NCI-H2081 (cell line): ENCODE measurements at regions not wholly inside any gene's neighbourhood (a gene's known extent, or its start where the extent isn't known, plus 50 kb on each side); places are given as distances from the start of the nearest gene placed in this dataset.
"Not testable (repeated sequence)": the region's sequence is repeated elsewhere in the genome, so short reads cannot be mapped to it uniquely, and the experiment has no call there.

Experiments
- DNase-seq, 2 experiments: peaks; one replicate each; lab custom pipeline; 2025; lab: John Stamatoyannopoulos, UW

GRCh38 chr5:18799482-18800128 is 1165.3 kb downstream of the TAF11L14 start:
- no peak for DNase-seq

DNA sequence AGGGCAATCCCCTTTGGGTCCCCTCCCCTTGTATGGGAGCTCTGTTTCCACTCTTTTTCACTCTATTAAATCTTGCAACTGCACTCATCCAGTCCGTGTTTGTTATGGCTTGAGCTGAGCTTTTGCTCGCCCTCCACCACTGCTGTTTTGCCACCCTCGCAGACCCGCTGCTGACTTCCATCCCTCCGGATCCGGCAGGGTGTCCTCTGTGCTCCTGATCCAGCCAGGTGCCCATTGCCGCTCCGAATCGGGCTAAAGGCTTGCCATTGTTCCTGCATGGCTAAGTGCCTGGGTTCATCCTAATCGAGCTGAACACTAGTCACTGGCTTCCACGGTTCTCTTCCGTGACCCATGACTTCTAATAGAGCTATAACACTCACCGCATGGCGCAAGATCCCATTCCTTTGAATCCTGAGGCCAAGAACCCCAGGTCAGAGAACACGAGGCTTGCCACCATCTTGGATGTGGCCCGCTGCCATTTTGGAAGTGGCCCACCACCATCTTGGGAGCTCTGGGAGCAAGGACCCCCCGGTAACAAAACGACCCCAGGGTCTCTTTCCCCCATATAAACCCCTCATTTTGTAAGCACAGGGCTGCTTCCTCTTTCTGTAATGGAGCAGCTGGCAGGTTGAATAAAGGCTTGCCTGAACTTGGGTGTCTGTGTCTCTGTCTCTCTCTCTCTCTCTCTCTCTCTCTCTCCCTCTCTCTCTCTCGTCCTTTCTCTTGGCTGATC is 1166.2 kb downstream of the TAF11L14 start:
- DNase-seq = no peak

DNA sequence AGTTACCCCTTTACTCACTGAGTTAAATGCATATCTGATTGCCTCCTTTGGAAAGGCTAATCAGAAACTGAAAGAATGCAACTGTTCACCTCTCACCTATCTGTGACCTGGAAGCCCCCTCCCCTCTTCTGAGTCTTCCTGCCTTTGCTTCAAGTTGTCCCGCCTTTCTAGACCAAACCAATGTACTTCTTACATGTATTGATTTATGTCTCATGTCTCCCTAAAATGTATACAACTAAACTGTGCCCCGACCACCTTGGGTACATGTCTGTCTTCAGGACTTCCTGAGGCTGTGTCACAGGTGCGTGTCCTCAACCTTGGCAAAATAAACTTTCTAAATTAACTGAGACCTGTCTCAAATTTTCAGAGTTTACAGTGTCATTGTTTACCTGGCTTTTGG is 1167.2 kb downstream of the TAF11L14 start:
- DNase-seq = not testable (repeated sequence)

GRCh38 chr5:18802336-18802735 is 1168.1 kb downstream of the TAF11L14 start:
- DNase-seq = no peak

DNA sequence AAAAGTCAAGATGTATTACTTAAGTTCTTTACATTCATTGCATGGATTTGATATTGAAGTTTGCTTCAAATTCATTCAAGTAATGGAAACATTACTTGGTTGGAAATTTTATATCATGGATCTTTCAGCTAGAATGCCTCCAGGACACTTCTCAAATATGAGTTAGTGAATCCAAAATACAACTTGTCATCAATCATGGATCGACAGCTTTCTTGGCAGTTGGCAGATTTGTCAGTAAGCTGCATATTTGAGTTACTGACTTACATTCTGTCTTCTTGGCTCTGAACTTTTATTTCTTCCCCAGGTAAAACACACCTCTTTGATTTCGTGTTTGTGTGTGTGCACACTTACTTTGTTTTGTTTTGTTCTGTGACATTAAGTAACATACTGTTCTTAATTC is 1171.1 kb downstream of the TAF11L14 start:
- DNase-seq = no peak

GRCh38 chr5:18807256-18808149 is 1173.2 kb downstream of the TAF11L14 start:
- DNase-seq = no peak

DNA sequence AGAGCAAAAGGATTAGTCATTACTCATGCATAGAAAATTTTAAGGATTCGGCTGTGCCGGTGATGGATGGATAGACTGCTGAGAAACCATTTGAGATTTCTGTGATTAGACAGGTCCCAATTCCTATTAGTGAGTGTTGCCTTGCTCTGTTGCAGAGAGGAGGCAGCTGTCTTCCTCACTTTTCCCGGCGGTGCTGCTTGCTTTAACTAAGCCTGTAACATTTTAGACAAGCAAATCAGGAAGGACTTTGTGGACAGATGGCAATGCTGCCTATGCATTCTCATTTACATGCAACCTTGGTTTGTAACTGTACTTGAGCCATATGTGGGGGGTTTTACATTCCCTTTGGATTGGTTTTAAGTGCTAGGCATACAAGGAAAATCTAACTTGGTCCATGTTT is 1176.3 kb downstream of the CDH18 start:
- DNase-seq = no peak

DNA sequence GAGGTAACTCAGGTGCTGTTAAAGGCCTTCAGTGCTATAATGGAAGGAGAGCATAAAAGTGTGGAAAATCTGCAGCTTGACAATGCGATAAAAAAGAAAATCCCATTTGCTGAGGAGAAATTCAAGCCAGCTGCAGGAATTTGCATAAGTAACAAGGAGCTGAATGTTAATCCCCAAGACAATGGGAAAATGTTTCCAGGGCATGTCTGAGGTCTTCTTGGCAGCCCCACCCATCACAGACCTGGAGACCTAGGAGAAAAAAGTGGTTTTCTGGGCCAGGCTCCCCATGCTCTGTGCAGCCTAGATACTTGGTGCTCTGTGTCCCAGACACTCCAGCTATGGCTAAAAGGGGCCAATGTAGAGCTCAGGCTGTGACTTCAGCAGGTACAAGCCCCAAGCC is 1159.6 kb downstream of the CDH18 start:
- no peak for DNase-seq

DNA sequence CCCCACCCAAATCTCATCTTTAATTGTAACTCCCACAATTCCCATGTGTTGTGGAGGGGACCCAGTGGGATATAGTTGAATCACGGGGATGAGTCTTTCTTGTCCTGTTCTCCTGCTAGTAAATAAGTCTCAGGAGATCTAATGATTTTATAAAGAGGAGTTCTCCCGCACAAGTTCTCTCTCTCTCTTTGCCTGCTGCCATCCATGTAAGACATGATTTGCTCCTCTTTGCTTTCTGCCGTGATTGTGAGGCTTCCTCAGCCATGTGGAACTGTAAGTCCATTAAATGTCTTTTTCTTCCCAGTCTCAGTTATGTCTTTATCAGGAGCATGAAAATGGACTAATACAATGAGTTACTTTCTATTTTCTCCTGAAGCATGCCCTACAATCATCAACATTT is 1158.5 kb downstream of the CDH18 start:
- DNase-seq = no peak

DNA sequence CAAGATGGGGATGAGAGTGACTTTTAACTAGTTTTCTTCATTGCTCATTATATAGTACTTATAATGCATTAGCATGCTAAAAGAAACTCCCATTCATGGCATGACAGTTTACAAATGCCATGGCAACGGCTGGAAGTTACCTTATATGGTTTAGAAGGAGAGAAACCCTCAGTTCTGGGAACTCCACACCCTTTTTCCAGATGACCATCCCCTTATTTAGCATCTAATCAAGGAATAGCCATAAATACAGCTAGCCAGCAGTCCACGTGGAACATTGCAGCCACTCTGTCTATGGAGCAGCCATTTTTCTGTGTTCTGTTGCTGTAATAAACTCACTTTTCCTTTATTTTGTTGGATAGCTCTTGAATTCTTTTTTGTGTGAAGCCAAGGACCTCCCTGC is 1137.8 kb downstream of the CDH18 start:
- no peak for DNase-seq

- DNase-seq = no peak
Measured at GRCh38 chr5:18872978-18873377, 1115.0 kb downstream of the CDH18 start.

- no peak for DNase-seq
Measured at GRCh38 chr5:18876565-18876964, 1111.4 kb downstream of the CDH18 start.

DNA sequence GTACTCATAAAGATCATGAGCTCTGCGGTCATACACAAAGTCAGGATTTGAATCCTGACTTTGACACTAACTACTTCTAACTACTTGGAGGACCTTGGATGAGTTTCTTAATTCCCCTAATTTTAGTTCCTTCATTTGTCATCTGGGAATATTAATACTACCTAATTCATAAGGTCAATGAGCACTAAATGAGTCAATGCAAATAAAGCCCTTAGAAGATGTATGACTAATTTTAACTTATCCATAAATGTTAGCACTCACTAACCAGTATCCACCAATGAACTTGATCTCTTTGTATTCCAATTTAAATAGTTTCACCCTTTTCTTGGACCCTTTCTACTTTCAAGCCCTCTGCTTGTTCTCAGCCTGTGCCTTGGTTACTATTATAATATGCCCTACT is 1106.4 kb downstream of the CDH18 start:
- DNase-seq = no peak

DNA sequence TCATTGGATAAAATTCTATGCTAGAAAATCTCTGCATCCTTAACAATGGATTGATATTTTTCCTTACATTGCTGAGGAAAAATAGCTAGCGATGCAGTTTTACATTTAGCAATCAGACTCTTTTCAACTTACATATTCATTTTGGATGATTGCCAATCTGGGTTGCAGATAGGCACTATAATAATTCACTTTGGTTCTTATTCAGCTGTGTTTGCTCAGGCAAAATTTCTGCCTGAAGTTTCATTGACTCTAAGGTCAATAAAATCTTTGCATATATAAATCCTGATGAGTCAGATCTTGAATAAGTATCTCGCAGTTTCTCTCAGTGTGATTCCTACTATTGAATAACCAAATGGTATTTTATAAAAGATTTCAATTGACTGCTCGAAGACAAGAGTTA is 1105.8 kb downstream of the CDH18 start:
- peak in 1 of 2 experiments; percentile 33 for DNase-seq

- no peak for DNase-seq
Measured at GRCh38 chr5:18888821-18889220, 1099.2 kb downstream of the CDH18 start.

GRCh38 chr5:18900644-18901043 is 1087.4 kb downstream of the CDH18 start:
- DNase-seq = no peak

DNA sequence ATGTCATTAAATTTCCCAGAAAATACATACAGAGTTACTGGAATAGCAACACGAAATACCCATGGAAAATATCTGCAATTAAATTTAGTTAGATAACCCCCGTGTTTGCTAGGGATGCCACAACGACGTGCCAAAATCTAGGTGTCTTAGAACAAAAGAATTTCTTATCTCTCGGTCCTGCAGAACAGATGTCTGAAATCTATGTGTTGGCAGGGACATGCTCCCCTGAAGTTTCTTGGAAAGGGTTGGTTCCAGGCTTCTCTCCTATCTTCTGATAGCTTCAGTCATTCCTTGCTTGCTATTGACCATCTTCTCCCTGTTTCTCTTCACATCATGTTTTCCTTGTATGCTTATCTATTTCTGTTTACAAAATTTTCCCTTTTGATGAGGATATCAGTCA is 1067.0 kb downstream of the CDH18 start:
- DNase-seq = no peak

- DNase-seq = peak; percentile 13 to 42
Measured at GRCh38 chr5:18932081-18932480, 1055.9 kb downstream of the CDH18 start.

GRCh38 chr5:18944771-18945170 is 1043.2 kb downstream of the CDH18 start:
- DNase-seq = no peak

- DNase-seq = no peak
Measured at GRCh38 chr5:18954239-18954638, 1033.8 kb downstream of the CDH18 start.

DNA sequence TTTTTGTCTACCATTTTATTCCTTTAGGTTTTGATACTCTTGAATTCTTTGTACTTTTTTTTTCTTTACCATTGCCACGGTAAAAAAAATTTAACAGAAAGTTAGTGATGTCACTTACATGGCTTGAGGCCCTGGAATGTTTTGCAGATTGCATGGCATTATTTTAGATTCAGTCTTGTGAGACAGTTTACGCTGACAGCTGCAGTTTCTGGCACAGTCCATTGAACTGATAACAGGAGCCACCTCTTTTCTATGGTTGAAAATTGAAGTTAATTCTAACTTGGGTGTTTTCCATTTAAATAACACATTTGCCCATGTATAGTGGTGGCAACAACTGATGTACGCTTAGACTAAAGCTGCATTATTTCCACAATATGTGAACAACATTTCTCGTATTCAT is 1028.5 kb downstream of the CDH18 start:
- no peak for DNase-seq

GRCh38 chr5:18961234-18961633 is 1026.8 kb downstream of the CDH18 start:
- no peak for DNase-seq

DNA sequence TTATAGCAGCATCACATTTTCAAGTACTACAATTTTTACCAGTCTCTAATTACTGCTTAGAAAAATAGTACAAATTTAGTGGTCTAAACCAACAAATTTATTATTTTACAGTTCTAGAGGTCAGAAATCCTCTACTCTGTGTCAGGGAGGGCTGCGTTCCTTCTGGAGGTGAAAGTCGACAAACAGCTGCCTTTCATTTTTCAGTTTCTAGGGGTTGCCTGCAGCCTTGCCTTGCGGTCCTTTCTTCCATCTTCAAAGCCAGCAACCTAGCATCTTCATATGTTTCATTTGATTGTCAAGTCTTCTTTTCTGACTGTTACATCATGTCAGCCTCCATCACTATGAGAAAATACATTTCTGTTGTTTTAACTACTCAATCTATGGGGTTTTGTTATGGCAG is 1022.1 kb downstream of the CDH18 start:
- DNase-seq = no peak
